ENCODE measurements at regions not wholly inside any gene's neighbourhood (a gene's known extent, or its start where the extent isn't known, plus 50 kb on each side); places are given as distances from the start of the nearest gene placed in this dataset.

- Histone ChIP-seq H3K4me3 (ENCODE audit: low read length) (no peak overlapping the region), H3K27ac (ENCODE audit: low read depth in 1 of 2, low read length in 2 of 2) (no peak overlapping the region), H3K9me3 (ENCODE audit: control insufficient read depth in 1 of 2, insufficient read depth in 1 of 2, low read length in 2 of 2) (no peaks in the 10 kb centered on the region), H3K27me3 (ENCODE audit: control insufficient read depth in 1 of 2, insufficient read depth in 2 of 2, low read length in 2 of 2) (no peaks in the 10 kb centered on the region), H3K4me1 (ENCODE audit: insufficient read depth, low read length) (no peaks in the 10 kb centered on the region), H3K36me3 (ENCODE audit: insufficient read depth, low read length) (no peaks in the 10 kb centered on the region)
- ChIA-PET CTCF (no interaction called here), POLR2A (no interaction called here)
- H3K4me1 Mint-ChIP-seq (ENCODE audit: low read depth) = no peaks in the 10 kb centered on the region
- no peak for DNase-seq
- intact Hi-C loops (cut with DNase I, micrococcal nuclease) = no loop called here
- no peaks in the 10 kb centered on the region for H3K27me3 Mint-ChIP-seq
- ATAC-seq (ENCODE audit: poor library complexity) = no peak
- no peak overlapping the region for H3K27ac Mint-ChIP-seq
- H3K36me3 Mint-ChIP-seq (ENCODE audit: low read depth) = no peaks in the 10 kb centered on the region
- H3K4me3 Mint-ChIP-seq = no peak overlapping the region
- no peak for TF ChIP-seq CTCF (IDR thresholded peaks at IDR 0.05)
- no peaks in the 10 kb centered on the region for H3K9me3 Mint-ChIP-seq
Measured at GRCh38 chr2:160906878-160907277, 253.3 kb upstream of the TANK start.

- Histone ChIP-seq H3K4me3 (ENCODE audit: low read length) (no peak overlapping the region), H3K9me3 (ENCODE audit: control insufficient read depth in 1 of 2, insufficient read depth in 1 of 2, low read length in 2 of 2) (no peaks in the 10 kb centered on the region), H3K4me1 (ENCODE audit: insufficient read depth, low read length) (no peaks in the 10 kb centered on the region), H3K36me3 (ENCODE audit: insufficient read depth, low read length) (no peaks in the 10 kb centered on the region), H3K27me3 (ENCODE audit: control insufficient read depth in 1 of 2, insufficient read depth in 2 of 2, low read length in 2 of 2) (no peaks in the 10 kb centered on the region), H3K27ac (ENCODE audit: low read depth in 1 of 2, low read length in 2 of 2) (no peak overlapping the region)
- no peak overlapping the region for H3K27ac Mint-ChIP-seq
- ChIA-PET POLR2A (no interaction called here), CTCF (no interaction called here)
- H3K4me3 Mint-ChIP-seq = no peak overlapping the region
- no peaks in the 10 kb centered on the region for H3K9me3 Mint-ChIP-seq
- TF ChIP-seq CTCF (IDR thresholded peaks at IDR 0.05) = no peak
- no peaks in the 10 kb centered on the region for H3K27me3 Mint-ChIP-seq
- DNase-seq (no peak), ATAC-seq (ENCODE audit: poor library complexity) (no peak)
- intact Hi-C loops (cut with DNase I, micrococcal nuclease) = no loop called here
- no peaks in the 10 kb centered on the region for H3K4me1 Mint-ChIP-seq (ENCODE audit: low read depth)
- no peaks in the 10 kb centered on the region for H3K36me3 Mint-ChIP-seq (ENCODE audit: low read depth)
Measured at GRCh38 chr2:160907738-160908137, 252.5 kb upstream of the TANK start.

GRCh38 chr2:160908157-160908556 lies 252.1 kb upstream of the TANK start:
- TF ChIP-seq CTCF (IDR thresholded peaks at IDR 0.05) = no peak
- H3K9me3 ChIP-seq (ENCODE audit: control insufficient read depth in 1 of 2, insufficient read depth in 1 of 2, low read length in 2 of 2) = no peaks in the 10 kb centered on the region
- Mint-ChIP-seq H3K4me3 (no peak overlapping the region), H3K27ac (no peak overlapping the region), H3K36me3 (ENCODE audit: low read depth) (no peaks in the 10 kb centered on the region), H3K4me1 (ENCODE audit: low read depth) (no peaks in the 10 kb centered on the region), H3K9me3 (no peaks in the 10 kb centered on the region), H3K27me3 (no peaks in the 10 kb centered on the region)
- no peaks in the 10 kb centered on the region for H3K36me3 ChIP-seq (ENCODE audit: insufficient read depth, low read length)
- no peak overlapping the region for H3K4me3 ChIP-seq (ENCODE audit: low read length)
- POLR2A ChIA-PET = no interaction called here
- H3K4me1 ChIP-seq (ENCODE audit: insufficient read depth, low read length) = no peaks in the 10 kb centered on the region
- ATAC-seq (ENCODE audit: poor library complexity) = no peak
- CTCF ChIA-PET = no interaction called here
- H3K27me3 ChIP-seq (ENCODE audit: control insufficient read depth in 1 of 2, insufficient read depth in 2 of 2, low read length in 2 of 2) = no peaks in the 10 kb centered on the region
- no peak overlapping the region for H3K27ac ChIP-seq (ENCODE audit: low read depth in 1 of 2, low read length in 2 of 2)
- intact Hi-C loops (cut with DNase I, micrococcal nuclease) = no loop called here
- no peak for DNase-seq
